HEK293 (cell line): ENCODE measurements at regions not wholly inside any gene's neighbourhood (a gene's known extent, or its start where the extent isn't known, plus 50 kb on each side); places are given as distances from the start of the nearest gene placed in this dataset.

ENCODE experiments used
- CTCF ChIA-PET: fragments of 350-600 bp; formaldehyde crosslinking; extraction: SDS; loops from one replicate; lab custom pipeline; 2021; ENCODE audit warnings: antibody characterized with exemption; lab: Yijun Ruan, JAX
- POLR2A ChIA-PET: fragments of 300-600 bp; formaldehyde crosslinking; extraction: SDS; loops from one replicate; lab custom pipeline; 2020; ENCODE audit warnings: antibody characterized with exemption, inconsistent platforms; lab: Yijun Ruan, JAX
- H3K27ac ChIP-seq: fragments of 200-500 bp; sonication (Bioruptor generic); 2 replicates; pipeline ENCODE4 v1.5.1; 2014; ENCODE audit warnings: low read depth, low read length, control low read depth, inconsistent platforms; ENCODE audit errors: extremely low read depth
- H3K36me3 ChIP-seq, 2 experiments: fragments of 200-500 bp in 1 of 2; sonication (Bioruptor generic) in 1 of 2; 1 replicate in 1 of 2; 2 replicates in 1 of 2; pipeline ENCODE4 v1.5.1; 2014 to 2017; ENCODE audit warnings: inconsistent platforms in 2 of 2, low read length in 2 of 2; ENCODE audit not compliant: control insufficient read depth in 2 of 2, insufficient read depth in 1 of 2
- H3K4me1 ChIP-seq: fragments of 200-500 bp; sonication (Bioruptor generic); 2 replicates; pipeline ENCODE4 v1.5.1; 2014; ENCODE audit warnings: mild to moderate bottlenecking, low read length, inconsistent platforms; ENCODE audit not compliant: control insufficient read depth, insufficient read depth
- H3K4me3 ChIP-seq: 2 replicates; pipeline ENCODE4 v1.5.1; 2011; ENCODE audit warnings: low read depth, mild to moderate bottlenecking, control low read depth, low read length, moderate library complexity
- H3K9me3 ChIP-seq: fragments of 200-500 bp; sonication (Bioruptor generic); 2 replicates; pipeline ENCODE4 v1.5.1; 2014; ENCODE audit warnings: low read depth, low read length, inconsistent platforms; ENCODE audit not compliant: control insufficient read depth, insufficient read depth
- BCL6B ChIP-seq: fragments of 450-650 bp; formaldehyde crosslinking; IDR thresholded peaks from 2 replicates; pipeline ENCODE4 v1.5.1; 2017; ENCODE audit warnings: missing biosample characterization, missing genetic modification characterization
- RBAK ChIP-seq: fragments of 450-650 bp; formaldehyde crosslinking; IDR thresholded peaks from 2 replicates; pipeline ENCODE4 v1.5.1; 2016; ENCODE audit warnings: missing biosample characterization, missing genetic modification characterization
- SETDB1 ChIP-seq: IDR thresholded peaks from one replicate; pipeline ENCODE4 v1.6.1; 2017; ENCODE audit warnings: mild to moderate bottlenecking, low read length, moderate library complexity, mixed read lengths; ENCODE audit not compliant: insufficient read length
- SP7 ChIP-seq: fragments of 450-650 bp; formaldehyde crosslinking; IDR thresholded peaks from 2 replicates; pipeline ENCODE4 v1.5.1; 2016; ENCODE audit warnings: missing biosample characterization, missing genetic modification characterization
- ZBTB20 ChIP-seq: fragments of 450-650 bp; formaldehyde crosslinking; IDR thresholded peaks from 2 replicates; pipeline ENCODE4 v1.5.1; 2016; ENCODE audit warnings: missing biosample characterization, missing genetic modification characterization
- ZIC2 ChIP-seq: fragments of 450-650 bp; formaldehyde crosslinking; IDR thresholded peaks from 2 replicates; pipeline ENCODE4 v1.5.1; 2016; ENCODE audit warnings: missing biosample characterization, missing genetic modification characterization
- ZNF140 ChIP-seq: fragments of 450-650 bp; formaldehyde crosslinking; IDR thresholded peaks from 2 replicates; pipeline ENCODE4 v1.5.1; 2016; ENCODE audit warnings: missing biosample characterization, missing genetic modification characterization
- ZNF148 ChIP-seq: fragments of 450-650 bp; formaldehyde crosslinking; IDR thresholded peaks from 2 replicates; pipeline ENCODE4 v1.5.0; 2017; ENCODE audit warnings: missing biosample characterization, missing genetic modification characterization, borderline replicate concordance
- ZNF335 ChIP-seq: fragments of 450-650 bp; formaldehyde crosslinking; conservative IDR thresholded peaks from 2 replicates; pipeline ENCODE4 v1.5.1; 2016; ENCODE audit warnings: missing biosample characterization, missing genetic modification characterization
- ZNF391 ChIP-seq: fragments of 450-650 bp; formaldehyde crosslinking; IDR thresholded peaks from 2 replicates; pipeline ENCODE4 v1.5.1; 2016; ENCODE audit warnings: low read depth, missing biosample characterization, missing genetic modification characterization, borderline replicate concordance
- ZNF621 ChIP-seq: fragments of 450-650 bp; formaldehyde crosslinking; IDR thresholded peaks from 2 replicates; pipeline ENCODE4 v1.5.1; 2017; ENCODE audit warnings: missing biosample characterization, missing genetic modification characterization
- ZNF624 ChIP-seq: fragments of 450-650 bp; formaldehyde crosslinking; IDR thresholded peaks from 2 replicates; pipeline ENCODE4 v1.5.1; 2017; ENCODE audit warnings: missing biosample characterization, missing genetic modification characterization
- ZNF626 ChIP-seq: fragments of 450-650 bp; sonication (Bioruptor Pico); formaldehyde crosslinking; IDR thresholded peaks from 2 replicates; pipeline ENCODE4 v1.5.1; 2018; ENCODE audit warnings: missing biosample characterization, missing genetic modification characterization, inconsistent platforms
- ZNF670 ChIP-seq: fragments of 450-650 bp; formaldehyde crosslinking; IDR thresholded peaks from 2 replicates; pipeline ENCODE4 v1.5.1; 2016; ENCODE audit warnings: missing biosample characterization, missing genetic modification characterization, low read depth
- ZNF76 ChIP-seq: fragments of 450-650 bp; formaldehyde crosslinking; IDR thresholded peaks from 2 replicates; pipeline ENCODE4; 2016; ENCODE audit warnings: low read depth, missing biosample characterization, missing genetic modification characterization, borderline replicate concordance
- ZNF785 ChIP-seq: fragments of 450-650 bp; formaldehyde crosslinking; IDR thresholded peaks from 2 replicates; pipeline ENCODE4 v1.5.1; 2016; ENCODE audit warnings: missing biosample characterization, missing genetic modification characterization
- ZNF830 ChIP-seq: fragments of 450-650 bp; IDR thresholded peaks from 2 replicates; pipeline ENCODE4 v1.5.0; 2018; ENCODE audit warnings: missing biosample characterization, missing genetic modification characterization, low read depth, mild to moderate bottlenecking, moderate library complexity
- ZXDB ChIP-seq: fragments of 450-650 bp; formaldehyde crosslinking; IDR thresholded peaks from 2 replicates; pipeline ENCODE4 v1.5.1; 2016; ENCODE audit warnings: missing biosample characterization, missing genetic modification characterization
- TF ChIP-seq, protein P1 (sequence below): fragments of 450-650 bp; formaldehyde crosslinking; IDR thresholded peaks from 2 replicates; pipeline ENCODE4 v1.5.1; 2016; ENCODE audit warnings: missing biosample characterization, missing genetic modification characterization, borderline replicate concordance
- TF ChIP-seq, protein P2 (sequence below): fragments of 450-650 bp; formaldehyde crosslinking; IDR thresholded peaks from 2 replicates; pipeline ENCODE4 v1.5.1; 2017; ENCODE audit warnings: missing biosample characterization, missing genetic modification characterization

- H3K36me3 ChIP-seq = no peaks in the 10 kb centered on the region
- H3K4me3 ChIP-seq = no peak overlapping the region
- ChIA-PET POLR2A (no interaction called here), CTCF (no interaction called here)
- H3K9me3 ChIP-seq = no peaks in the 10 kb centered on the region
- TF ChIP-seq, protein P1, sequence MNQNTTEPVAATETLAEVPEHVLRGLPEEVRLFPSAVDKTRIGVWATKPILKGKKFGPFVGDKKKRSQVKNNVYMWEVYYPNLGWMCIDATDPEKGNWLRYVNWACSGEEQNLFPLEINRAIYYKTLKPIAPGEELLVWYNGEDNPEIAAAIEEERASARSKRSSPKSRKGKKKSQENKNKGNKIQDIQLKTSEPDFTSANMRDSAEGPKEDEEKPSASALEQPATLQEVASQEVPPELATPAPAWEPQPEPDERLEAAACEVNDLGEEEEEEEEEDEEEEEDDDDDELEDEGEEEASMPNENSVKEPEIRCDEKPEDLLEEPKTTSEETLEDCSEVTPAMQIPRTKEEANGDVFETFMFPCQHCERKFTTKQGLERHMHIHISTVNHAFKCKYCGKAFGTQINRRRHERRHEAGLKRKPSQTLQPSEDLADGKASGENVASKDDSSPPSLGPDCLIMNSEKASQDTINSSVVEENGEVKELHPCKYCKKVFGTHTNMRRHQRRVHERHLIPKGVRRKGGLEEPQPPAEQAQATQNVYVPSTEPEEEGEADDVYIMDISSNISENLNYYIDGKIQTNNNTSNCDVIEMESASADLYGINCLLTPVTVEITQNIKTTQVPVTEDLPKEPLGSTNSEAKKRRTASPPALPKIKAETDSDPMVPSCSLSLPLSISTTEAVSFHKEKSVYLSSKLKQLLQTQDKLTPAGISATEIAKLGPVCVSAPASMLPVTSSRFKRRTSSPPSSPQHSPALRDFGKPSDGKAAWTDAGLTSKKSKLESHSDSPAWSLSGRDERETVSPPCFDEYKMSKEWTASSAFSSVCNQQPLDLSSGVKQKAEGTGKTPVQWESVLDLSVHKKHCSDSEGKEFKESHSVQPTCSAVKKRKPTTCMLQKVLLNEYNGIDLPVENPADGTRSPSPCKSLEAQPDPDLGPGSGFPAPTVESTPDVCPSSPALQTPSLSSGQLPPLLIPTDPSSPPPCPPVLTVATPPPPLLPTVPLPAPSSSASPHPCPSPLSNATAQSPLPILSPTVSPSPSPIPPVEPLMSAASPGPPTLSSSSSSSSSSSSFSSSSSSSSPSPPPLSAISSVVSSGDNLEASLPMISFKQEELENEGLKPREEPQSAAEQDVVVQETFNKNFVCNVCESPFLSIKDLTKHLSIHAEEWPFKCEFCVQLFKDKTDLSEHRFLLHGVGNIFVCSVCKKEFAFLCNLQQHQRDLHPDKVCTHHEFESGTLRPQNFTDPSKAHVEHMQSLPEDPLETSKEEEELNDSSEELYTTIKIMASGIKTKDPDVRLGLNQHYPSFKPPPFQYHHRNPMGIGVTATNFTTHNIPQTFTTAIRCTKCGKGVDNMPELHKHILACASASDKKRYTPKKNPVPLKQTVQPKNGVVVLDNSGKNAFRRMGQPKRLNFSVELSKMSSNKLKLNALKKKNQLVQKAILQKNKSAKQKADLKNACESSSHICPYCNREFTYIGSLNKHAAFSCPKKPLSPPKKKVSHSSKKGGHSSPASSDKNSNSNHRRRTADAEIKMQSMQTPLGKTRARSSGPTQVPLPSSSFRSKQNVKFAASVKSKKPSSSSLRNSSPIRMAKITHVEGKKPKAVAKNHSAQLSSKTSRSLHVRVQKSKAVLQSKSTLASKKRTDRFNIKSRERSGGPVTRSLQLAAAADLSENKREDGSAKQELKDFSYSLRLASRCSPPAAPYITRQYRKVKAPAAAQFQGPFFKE (tag by site-specific recombination) = no peak
- no peak for TF ChIP-seq ZNF140
- H3K4me1 ChIP-seq = no peaks in the 10 kb centered on the region
- H3K27ac ChIP-seq = no peak overlapping the region
Observed at GRCh38 chr18:51824746-51825145, 515.3 kb upstream of the DCC start.

- H3K4me1 ChIP-seq = no peaks in the 10 kb centered on the region
- H3K27ac ChIP-seq = no peak overlapping the region
- no peaks in the 10 kb centered on the region for H3K36me3 ChIP-seq
- ChIA-PET POLR2A (no interaction called here), CTCF (no interaction called here)
- TF ChIP-seq ZNF624 (tag by site-specific recombination) = no peak
- H3K9me3 ChIP-seq = no peaks in the 10 kb centered on the region
- H3K4me3 ChIP-seq = no peak overlapping the region
Observed at GRCh38 chr18:51833850-51834249, 506.1 kb upstream of the DCC start.

GRCh38 chr18:51848702-51849101 lies 491.3 kb upstream of the DCC start:
- no peaks in the 10 kb centered on the region for H3K9me3 ChIP-seq
- no peak overlapping the region for H3K27ac ChIP-seq
- H3K36me3 ChIP-seq = no peaks in the 10 kb centered on the region
- H3K4me1 ChIP-seq = no peaks in the 10 kb centered on the region
- ChIA-PET POLR2A (no interaction called here), CTCF (no interaction called here)
- no peak overlapping the region for H3K4me3 ChIP-seq
- no peak for TF ChIP-seq SETDB1
- TF ChIP-seq ZNF785 (tag by site-specific recombination) = no peak
- TF ChIP-seq ZNF76 (tag by site-specific recombination) = no peak
- no peak for TF ChIP-seq SP7 (tag by site-specific recombination)
- no peak for TF ChIP-seq ZNF830 (tag by site-specific recombination)
- TF ChIP-seq, protein P2, sequence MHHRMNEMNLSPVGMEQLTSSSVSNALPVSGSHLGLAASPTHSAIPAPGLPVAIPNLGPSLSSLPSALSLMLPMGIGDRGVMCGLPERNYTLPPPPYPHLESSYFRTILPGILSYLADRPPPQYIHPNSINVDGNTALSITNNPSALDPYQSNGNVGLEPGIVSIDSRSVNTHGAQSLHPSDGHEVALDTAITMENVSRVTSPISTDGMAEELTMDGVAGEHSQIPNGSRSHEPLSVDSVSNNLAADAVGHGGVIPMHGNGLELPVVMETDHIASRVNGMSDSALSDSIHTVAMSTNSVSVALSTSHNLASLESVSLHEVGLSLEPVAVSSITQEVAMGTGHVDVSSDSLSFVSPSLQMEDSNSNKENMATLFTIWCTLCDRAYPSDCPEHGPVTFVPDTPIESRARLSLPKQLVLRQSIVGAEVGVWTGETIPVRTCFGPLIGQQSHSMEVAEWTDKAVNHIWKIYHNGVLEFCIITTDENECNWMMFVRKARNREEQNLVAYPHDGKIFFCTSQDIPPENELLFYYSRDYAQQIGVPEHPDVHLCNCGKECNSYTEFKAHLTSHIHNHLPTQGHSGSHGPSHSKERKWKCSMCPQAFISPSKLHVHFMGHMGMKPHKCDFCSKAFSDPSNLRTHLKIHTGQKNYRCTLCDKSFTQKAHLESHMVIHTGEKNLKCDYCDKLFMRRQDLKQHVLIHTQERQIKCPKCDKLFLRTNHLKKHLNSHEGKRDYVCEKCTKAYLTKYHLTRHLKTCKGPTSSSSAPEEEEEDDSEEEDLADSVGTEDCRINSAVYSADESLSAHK (tag by site-specific recombination) = no peak
- no peak for TF ChIP-seq ZNF626
- TF ChIP-seq ZNF621 = no peak
- no peak for TF ChIP-seq ZNF148 (tag by site-specific recombination)
- no peak for TF ChIP-seq ZNF391 (tag by site-specific recombination)
- TF ChIP-seq ZNF335 (tag by site-specific recombination) = no peak
- no peak for TF ChIP-seq ZNF670 (tag by site-specific recombination)
- no peak for TF ChIP-seq BCL6B
- no peak for TF ChIP-seq ZBTB20 (tag by site-specific recombination)
- no peak for TF ChIP-seq ZIC2
- no peak for TF ChIP-seq ZXDB (tag by site-specific recombination)
- no peak for TF ChIP-seq RBAK (tag by site-specific recombination)
